Upper lobe of right lung (tissue), 1 donor: ENCODE measurements at regions not wholly inside any gene's neighbourhood (a gene's known extent, or its start where the extent isn't known, plus 50 kb on each side); places are given as distances from the start of the nearest gene placed in this dataset.

Experiments used
- ATAC-seq: fragments of 200-7000 bp; cut with Tn5 transposase; one replicate; pipeline ENCODE4 v1.9.1; 2020; ENCODE audit warnings: mild to moderate bottlenecking, moderate library complexity
- DNase-seq: peaks from one replicate; pipeline ENCODE4 v3.0.0-alpha.2; 2020
- H3K27ac ChIP-seq: fragments of 200-600 bp; one replicate; pipeline ENCODE4 v1.8.0; 2022
- H3K27me3 ChIP-seq: fragments of 200-600 bp; one replicate; pipeline ENCODE4 v1.8.0; 2022; ENCODE audit warnings: mild to moderate bottlenecking
- H3K36me3 ChIP-seq: fragments of 200-600 bp; one replicate; pipeline ENCODE4 v1.8.0; 2022
- H3K4me1 ChIP-seq: fragments of 200-600 bp; one replicate; pipeline ENCODE4 v1.8.0; 2022
- H3K4me3 ChIP-seq: fragments of 200-600 bp; one replicate; pipeline ENCODE4 v1.8.0; 2022; ENCODE audit warnings: mild to moderate bottlenecking
- H3K9me3 ChIP-seq: fragments of 200-600 bp; one replicate; pipeline ENCODE4 v1.8.0; 2022
- intact Hi-C: fragments of 100-400 bp; cut with DNase I; formaldehyde crosslinking; loops from one replicate; pipeline ENCODE4 v1.11.0; 2022
- TF ChIP-seq, protein P1 (sequence below): fragments of 200-600 bp; IDR thresholded peaks from one replicate; pipeline ENCODE4 v1.8.0; 2022; ENCODE audit warnings: antibody characterized with exemption
- donor health status: DM: no; HTN: yes; CAD: no; lungs with severe emphysema.

GRCh38 chr5:129322968-129323367 lies 137.1 kb upstream of the ADAMTS19 start:
- no peak overlapping the region for H3K4me3 ChIP-seq
- intact Hi-C loops: no loop called here
- no peaks in the 10 kb centered on the region for H3K4me1 ChIP-seq
- peak; percentile 37 for ATAC-seq
- H3K9me3 ChIP-seq: no peaks in the 10 kb centered on the region
- H3K27ac ChIP-seq: no peak overlapping the region
- H3K27me3 ChIP-seq: no peaks in the 10 kb centered on the region
- no peaks in the 10 kb centered on the region for H3K36me3 ChIP-seq
- DNase-seq: no peak
- TF ChIP-seq, protein P1, sequence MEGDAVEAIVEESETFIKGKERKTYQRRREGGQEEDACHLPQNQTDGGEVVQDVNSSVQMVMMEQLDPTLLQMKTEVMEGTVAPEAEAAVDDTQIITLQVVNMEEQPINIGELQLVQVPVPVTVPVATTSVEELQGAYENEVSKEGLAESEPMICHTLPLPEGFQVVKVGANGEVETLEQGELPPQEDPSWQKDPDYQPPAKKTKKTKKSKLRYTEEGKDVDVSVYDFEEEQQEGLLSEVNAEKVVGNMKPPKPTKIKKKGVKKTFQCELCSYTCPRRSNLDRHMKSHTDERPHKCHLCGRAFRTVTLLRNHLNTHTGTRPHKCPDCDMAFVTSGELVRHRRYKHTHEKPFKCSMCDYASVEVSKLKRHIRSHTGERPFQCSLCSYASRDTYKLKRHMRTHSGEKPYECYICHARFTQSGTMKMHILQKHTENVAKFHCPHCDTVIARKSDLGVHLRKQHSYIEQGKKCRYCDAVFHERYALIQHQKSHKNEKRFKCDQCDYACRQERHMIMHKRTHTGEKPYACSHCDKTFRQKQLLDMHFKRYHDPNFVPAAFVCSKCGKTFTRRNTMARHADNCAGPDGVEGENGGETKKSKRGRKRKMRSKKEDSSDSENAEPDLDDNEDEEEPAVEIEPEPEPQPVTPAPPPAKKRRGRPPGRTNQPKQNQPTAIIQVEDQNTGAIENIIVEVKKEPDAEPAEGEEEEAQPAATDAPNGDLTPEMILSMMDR: no peak

- TF ChIP-seq, protein P1: no peak
- Histone ChIP-seq H3K9me3 (no peaks in the 10 kb centered on the region), H3K27ac (no peak overlapping the region), H3K4me3 (no peak overlapping the region), H3K36me3 (no peaks in the 10 kb centered on the region), H3K27me3 (no peaks in the 10 kb centered on the region), H3K4me1 (no peaks in the 10 kb centered on the region)
- no peak for ATAC-seq
- intact Hi-C loops: no loop called here
- no peak for DNase-seq
These were observed 118.8 kb upstream of the ADAMTS19 start for GRCh38 chr5:129341306-129341705.

DNA sequence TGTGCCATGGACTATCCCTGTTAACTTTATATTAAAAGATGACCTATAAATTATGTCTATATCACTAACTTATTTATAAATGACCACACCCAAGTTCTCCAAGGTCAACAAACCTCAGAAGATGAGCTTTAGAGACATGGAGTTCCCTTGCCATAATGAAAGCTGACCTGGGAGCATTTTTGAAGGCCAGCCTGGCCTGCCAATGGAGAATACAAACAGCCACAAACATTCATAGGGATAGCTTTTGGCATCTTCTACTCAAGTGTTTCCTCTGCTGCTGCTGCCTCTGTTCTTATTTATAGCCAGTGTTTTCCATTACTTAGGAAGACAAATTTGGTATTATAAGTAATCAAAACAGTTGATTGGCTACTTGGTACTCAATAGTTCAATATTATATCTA lies 117.3 kb upstream of the ADAMTS19 start:
- intact Hi-C loops: no loop called here
- Histone ChIP-seq H3K4me3 (no peak overlapping the region), H3K9me3 (no peaks in the 10 kb centered on the region), H3K27me3 (no peaks in the 10 kb centered on the region), H3K27ac (no peak overlapping the region), H3K4me1 (no peaks in the 10 kb centered on the region), H3K36me3 (no peaks in the 10 kb centered on the region)
- ATAC-seq (no peak), DNase-seq (no peak)
- TF ChIP-seq, protein P1: no peak

DNA sequence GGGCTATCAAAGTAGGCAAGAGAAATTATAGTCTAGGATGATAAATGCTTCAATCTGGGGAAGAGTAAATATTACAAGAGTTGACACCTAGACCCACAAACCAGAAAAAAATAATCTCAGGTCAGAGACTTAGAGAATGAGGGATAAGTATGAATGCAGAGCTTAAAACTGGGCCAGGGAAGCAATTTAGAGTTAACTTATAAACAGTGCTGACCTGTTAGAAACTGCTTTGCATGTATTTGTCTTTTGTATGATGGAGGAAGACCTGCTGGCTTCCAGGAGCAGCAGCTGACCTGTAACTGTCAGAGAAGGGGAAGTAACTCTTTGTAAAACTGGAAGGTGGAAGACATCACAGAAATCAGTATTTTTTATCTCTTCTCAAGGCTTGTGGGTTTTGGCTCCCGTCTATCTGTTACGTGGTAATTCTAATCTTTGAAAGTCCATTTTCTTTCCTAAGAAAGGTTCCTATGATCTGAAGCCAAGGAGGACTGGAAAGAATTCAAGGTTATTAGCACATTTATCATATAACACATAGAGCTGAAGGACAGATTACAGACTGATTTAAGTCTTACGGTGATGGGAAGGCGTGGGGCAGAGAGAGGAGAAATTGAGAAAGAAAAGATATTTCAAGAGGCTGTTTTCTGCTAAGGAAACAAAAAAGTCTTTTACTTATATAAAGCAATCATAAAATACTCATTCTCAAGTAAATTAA lies 114.7 kb upstream of the ADAMTS19 start:
- Histone ChIP-seq H3K27me3 (no peaks in the 10 kb centered on the region), H3K27ac (no peak overlapping the region), H3K36me3 (no peaks in the 10 kb centered on the region), H3K9me3 (no peaks in the 10 kb centered on the region), H3K4me1 (no peaks in the 10 kb centered on the region), H3K4me3 (no peak overlapping the region)
- ATAC-seq (no peak), DNase-seq (no peak)
- intact Hi-C loops: no loop called here
- TF ChIP-seq, protein P1: no peak

GRCh38 chr5:129356846-129357245 lies 103.3 kb upstream of the ADAMTS19 start:
- H3K36me3 ChIP-seq: no peaks in the 10 kb centered on the region
- no peaks in the 10 kb centered on the region for H3K27me3 ChIP-seq
- intact Hi-C loops: no loop called here
- DNase-seq: no peak
- no peak for ATAC-seq
- no peak overlapping the region for H3K4me3 ChIP-seq
- no peaks in the 10 kb centered on the region for H3K4me1 ChIP-seq
- H3K27ac ChIP-seq: no peak overlapping the region
- H3K9me3 ChIP-seq: no peaks in the 10 kb centered on the region
- TF ChIP-seq, protein P1: no peak

DNA sequence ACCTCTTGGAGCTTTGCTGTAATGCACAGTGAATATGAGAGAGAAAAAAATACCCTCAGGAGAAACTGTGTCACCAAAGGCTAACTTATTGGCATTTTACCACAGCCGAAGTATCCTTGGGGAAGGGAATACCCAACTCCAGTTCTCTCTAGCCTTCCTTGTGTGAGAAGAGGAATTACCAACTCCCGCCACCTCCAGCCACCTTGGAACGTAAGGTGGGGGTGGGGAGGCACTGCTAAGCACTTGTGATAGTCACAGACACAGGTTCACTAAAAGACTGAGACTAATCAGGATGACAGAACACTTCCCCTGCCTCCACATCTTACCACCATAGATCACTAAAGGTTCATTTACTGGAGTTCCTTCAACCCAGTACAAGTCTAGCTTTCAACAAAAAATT lies 102.0 kb upstream of the ADAMTS19 start:
- Histone ChIP-seq H3K4me1 (no peaks in the 10 kb centered on the region), H3K27ac (no peak overlapping the region), H3K9me3 (no peaks in the 10 kb centered on the region), H3K36me3 (no peaks in the 10 kb centered on the region), H3K27me3 (no peaks in the 10 kb centered on the region), H3K4me3 (no peak overlapping the region)
- DNase-seq (no peak), ATAC-seq (no peak)
- TF ChIP-seq, protein P1: no peak
- intact Hi-C loops: no loop called here
